Inflammatory macrophage treated with lipopolysaccharide for 4 hours (primary cell): ENCODE measurements at regions not wholly inside any gene's neighbourhood (a gene's known extent, or its start where the extent isn't known, plus 50 kb on each side); places are given as distances from the start of the nearest gene placed in this dataset.

Experiments
- DNase-seq: peaks from one replicate; pipeline ENCODE4 v3.0.0-alpha.2; 2020

DNA sequence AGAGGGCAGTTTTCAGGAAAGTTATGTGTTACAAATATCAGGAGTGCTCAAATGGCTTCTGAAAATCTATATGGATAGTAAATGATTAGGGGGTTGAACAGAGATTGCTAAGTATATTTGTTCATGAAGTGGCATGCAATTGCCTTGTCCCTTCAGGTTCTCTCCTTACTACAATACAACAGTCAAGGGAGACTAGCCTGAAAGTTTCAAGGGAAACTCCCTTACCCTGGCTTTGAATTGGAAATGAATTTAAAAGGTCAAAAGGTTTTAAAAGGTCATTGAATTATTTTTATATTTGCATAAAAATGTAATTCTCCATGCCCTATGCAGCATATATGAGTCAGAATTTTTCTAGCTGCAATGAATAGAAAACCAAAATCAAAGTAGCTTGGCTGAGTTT, 253.1 kb upstream of the SYT1 start:
- no peak for DNase-seq

DNA sequence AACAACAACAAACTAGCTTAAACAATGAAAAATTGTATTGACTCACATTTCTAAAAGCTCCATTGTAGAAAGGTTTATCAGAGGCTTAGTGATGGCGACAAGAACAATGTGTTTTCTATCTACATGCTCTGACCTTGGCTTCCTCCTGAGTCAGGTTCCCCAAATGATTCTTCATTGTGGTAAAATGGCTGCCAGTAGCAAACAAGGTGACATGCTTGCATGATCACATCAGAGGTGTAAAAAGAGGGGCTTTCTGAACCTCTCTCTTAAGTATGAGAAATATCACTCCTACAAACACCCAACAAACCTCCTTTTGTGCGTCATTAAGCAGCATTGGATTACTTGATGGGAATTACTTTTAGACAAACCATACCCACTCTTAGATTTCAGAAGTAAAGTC, 252.4 kb upstream of the SYT1 start:
- DNase-seq = no peak

GRCh38 chr12:78617683-78618082, 246.9 kb upstream of the SYT1 start:
- no peak for DNase-seq

- DNase-seq = no peak
Measured at GRCh38 chr12:78622529-78623195, 241.9 kb upstream of the SYT1 start.

DNA sequence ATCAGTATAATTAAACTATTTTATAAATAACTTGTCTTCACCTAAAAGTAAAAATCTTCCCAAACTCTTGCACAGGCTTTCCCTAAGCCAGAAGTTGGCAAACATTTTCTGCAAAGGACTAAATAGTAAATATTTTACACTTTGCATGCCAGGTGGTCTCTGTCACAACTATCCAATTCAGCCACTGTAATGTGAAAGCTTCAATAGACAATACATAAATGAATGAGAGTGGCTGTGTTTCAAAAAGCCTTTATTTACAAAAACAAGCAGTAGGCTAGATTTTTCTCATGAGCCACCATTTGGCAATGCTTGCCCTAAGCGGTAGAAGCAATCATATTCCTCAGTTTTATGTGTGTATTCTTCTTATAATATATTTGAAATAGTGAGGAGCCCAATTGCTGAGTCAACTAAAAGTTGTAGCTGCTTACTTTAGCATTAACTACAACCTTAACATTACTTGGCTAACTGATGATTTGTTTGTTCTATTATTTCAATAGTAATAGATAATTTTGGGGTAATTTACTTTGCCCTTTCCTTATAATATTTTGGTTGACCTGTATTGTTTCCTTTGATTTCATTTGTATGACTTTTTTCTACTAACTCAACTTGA, 236.0 kb upstream of the SYT1 start:
- no peak for DNase-seq

DNA sequence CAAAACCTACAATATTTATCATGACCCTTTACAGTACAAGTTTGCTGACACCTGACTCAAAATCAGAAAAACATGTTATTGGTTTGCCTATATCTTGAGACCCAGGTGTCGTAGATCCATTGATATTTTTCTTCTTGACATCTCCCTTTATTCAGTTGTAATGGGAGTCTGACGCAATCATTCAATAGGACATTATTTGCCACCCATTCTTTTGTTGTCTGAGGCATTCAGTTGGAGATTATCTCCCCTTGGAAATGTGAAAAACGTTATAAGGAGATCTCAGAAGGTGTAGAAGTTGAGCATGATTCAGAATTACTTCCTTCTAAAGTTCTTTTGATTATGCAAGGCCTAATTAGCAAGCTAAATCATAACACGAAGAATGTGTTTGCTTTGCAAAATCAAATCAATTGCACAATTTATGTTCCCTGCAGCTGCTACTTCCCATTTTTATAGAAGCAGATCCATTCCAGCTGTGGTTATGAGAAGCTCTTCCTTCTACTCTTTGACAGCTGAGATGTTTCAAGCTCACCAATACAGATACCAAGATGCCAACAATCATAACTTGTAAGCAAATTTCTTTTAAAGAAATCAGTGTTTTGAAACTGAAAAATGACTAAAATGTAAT, 228.2 kb upstream of the SYT1 start:
- DNase-seq = peak; percentile 8

DNA sequence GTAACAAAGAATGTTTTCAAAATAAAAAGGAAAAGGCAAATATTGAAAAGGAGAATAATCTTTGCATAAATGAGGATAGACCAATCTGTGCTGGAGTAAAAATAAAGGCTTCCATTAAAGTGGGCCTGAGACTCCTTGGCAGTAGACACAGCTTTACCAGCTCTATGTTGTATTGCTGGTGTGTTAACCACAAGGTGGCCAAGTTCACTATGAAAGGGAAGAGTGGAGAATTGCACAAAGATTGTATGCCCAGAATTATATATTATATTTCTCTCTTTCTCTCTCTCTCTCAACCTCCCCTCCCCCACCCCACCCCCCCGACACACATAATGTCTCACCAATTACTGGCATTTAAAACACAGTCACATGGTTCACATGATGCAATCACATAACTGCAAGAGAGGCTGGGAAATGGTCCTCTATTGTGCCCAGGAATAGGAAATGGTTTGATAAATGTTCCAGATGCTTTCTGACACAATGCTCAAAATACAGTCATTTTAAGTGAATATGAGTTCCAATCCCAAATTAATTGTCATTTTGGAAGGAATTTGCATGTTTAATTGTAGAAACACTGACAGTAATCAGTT, 222.6 kb upstream of the SYT1 start:
- DNase-seq = no peak

DNA sequence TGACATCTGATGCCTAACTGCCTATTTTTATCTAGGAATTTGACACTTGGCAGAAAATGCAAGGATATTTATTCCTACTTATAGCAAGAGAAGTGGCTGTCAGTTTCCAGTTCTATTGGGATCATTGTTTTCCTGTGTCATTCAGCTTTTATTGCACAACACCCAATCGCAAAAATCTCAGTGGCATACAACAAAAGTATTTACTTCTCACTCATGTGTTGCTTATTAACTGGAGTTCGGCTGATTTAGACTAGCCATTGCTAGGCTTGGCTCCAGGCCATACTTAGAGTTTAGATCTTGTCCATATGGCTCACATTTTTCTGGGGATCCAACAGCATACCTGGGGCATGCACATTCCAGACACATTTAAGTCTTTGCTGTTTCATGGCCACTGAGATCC, 218.6 kb upstream of the SYT1 start:
- no peak for DNase-seq

GRCh38 chr12:78651755-78652154, 212.8 kb upstream of the SYT1 start:
- DNase-seq = no peak

DNA sequence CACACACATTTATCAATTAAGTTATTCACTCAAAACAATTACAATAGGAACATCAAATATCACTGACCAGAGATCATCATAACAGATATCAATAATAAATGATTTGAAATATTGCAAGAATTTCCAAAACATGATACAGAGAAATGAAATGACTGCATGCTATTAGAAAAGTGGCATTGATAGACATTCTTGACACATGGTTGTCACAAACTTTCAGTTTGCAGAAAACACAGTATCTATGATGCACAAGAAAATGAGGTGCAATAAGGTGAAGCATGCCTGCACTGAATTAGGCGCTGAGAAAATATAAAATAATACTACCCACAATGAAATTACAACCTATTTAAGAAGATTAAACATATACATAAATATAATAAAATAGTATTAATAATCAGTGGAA, 198.0 kb upstream of the SYT1 start:
- no peak for DNase-seq

GRCh38 chr12:78671295-78671694, 193.3 kb upstream of the SYT1 start:
- DNase-seq = no peak

DNA sequence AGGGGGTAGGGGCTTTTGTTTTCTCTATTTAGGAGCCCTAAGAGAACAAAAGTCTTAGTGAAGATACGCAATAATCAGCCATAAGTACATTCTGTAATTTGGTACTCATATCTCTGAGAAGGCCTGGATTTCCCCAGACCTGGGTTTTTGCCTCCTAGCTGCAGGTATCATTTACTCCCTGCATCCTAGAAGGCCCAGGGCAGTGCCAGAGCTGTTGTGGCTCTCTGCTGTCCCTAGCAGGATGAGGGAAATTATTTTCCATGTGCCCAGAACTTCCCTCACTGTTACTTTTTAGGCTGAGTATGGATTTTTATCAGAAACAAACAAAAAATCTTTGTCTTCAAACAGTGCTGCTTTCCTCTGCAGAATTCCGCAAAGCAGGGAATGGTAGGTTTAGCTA, 192.5 kb upstream of the SYT1 start:
- no peak for DNase-seq

DNA sequence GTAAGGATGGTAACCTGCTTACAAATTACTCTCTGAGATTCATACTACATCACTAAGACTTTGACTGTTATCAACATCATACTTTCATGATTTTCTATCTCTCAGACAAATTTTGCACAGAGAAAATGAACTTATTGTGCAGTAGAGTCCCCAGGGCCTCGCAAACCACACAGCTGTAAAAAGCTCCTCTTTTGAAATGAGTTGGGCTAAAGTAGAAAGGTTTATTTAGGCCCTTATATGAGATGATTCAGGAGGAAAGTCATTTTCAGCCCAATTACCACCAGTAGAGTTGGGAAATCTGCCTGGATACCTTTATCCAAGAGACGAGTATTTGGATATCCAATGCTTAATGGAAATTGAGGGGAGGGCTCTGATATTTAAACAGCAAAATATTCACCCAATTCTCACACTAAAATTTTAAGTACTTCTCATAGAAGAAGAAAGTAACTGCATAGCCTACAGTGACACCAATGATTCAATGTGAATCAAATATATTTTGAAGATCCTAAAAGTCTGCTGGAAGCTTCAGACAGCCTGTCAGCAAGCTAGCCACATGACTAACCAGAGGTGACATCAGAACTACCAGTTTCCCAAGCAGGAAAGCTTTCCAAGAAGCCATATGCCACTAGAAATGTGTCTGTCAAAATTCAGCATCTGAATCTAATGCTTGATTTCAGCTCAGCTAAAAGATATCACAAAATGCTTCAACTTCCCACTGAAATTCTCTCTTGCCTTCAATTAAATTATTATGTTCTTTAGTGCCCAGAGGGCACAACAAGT, 190.1 kb upstream of the SYT1 start:
- no peak for DNase-seq

DNA sequence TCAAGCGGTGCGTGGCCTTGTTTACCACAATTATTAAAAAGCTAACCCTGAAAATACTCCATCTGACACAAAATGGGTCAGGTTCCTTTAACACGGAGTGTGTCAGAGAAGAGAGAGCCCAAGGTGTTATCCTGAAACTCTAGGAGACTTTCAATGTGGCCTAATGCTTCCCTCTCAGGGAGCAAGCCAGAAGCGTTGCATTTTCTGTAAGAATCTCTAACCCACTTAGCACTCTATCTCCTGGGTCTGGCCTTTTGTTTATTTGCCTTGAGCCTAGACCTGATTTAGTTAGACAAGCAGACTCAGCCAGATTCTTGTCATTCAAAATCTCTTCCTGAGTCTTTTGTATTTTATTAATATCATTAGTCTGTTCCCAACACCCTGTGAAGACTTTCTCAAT, 184.0 kb upstream of the SYT1 start:
- no peak for DNase-seq

- DNase-seq = no peak
Measured at GRCh38 chr12:78683031-78683430, 181.5 kb upstream of the SYT1 start.

- no peak for DNase-seq
Measured at GRCh38 chr12:78683626-78684025, 180.9 kb upstream of the SYT1 start.

GRCh38 chr12:78684419-78684818, 180.2 kb upstream of the SYT1 start:
- no peak for DNase-seq

- no peak for DNase-seq
Measured at GRCh38 chr12:78695749-78696148, 168.8 kb upstream of the SYT1 start.

- no peak for DNase-seq
Measured at GRCh38 chr12:78696267-78696666, 168.3 kb upstream of the SYT1 start.

- DNase-seq = no peak
Measured at GRCh38 chr12:78697817-78698415, 166.7 kb upstream of the SYT1 start.

- no peak for DNase-seq
Measured at GRCh38 chr12:78698747-78699146, 165.8 kb upstream of the SYT1 start.

- no peak for DNase-seq
Measured at GRCh38 chr12:78700565-78700964, 164.0 kb upstream of the SYT1 start.
